Gastroesophageal sphincter (tissue), 4 donors: ENCODE measurements at regions not wholly inside any gene's neighbourhood (a gene's known extent, or its start where the extent isn't known, plus 50 kb on each side); places are given as distances from the start of the nearest gene placed in this dataset.

ENCODE experiments used
- ATAC-seq: fragments of 150-250 bp; one replicate; pipeline ENCODE4 v1.9.1; 2016; ENCODE audit warnings: mild to moderate bottlenecking, moderate library complexity
- H3K27ac ChIP-seq, 4 donors: fragments of 200-600 bp; sonication (generic) in 3 of 4; 1 replicate in 3 of 4; 2 replicates in 1 of 4; pipeline ENCODE4 v1.5.1; 2016 to 2019
- H3K27me3 ChIP-seq: fragments of 200-600 bp; sonication (generic); one replicate; pipeline ENCODE4 v1.5.1; 2019
- H3K36me3 ChIP-seq, 2 donors: fragments of 200-600 bp; sonication (generic); one replicate each; pipeline ENCODE4 v1.5.1; 2019; ENCODE audit warnings: control low read depth in 1 of 2
- H3K4me1 ChIP-seq, 3 donors: fragments of 200-600 bp; sonication (generic); 1 replicate in 2 of 3; 2 replicates in 1 of 3; pipeline ENCODE4 v1.5.1; 2016 to 2019; ENCODE audit warnings: control low read depth in 2 of 3
- H3K4me3 ChIP-seq, 2 donors: fragments of 200-600 bp; sonication (generic); one replicate each; pipeline ENCODE4 v1.5.1; 2019; ENCODE audit warnings: mild to moderate bottlenecking in 1 of 2, moderate library complexity in 1 of 2
- H3K9me3 ChIP-seq, 3 donors: fragments of 200-600 bp; sonication (generic); one replicate each; pipeline ENCODE4 v1.5.1; 2017 to 2019; ENCODE audit warnings: control low read depth in 2 of 3
- CTCF ChIP-seq, 4 experiments: fragments of 200-600 bp in 2 of 4; fragments of 450-650 bp in 2 of 4; sonication (generic) in 1 of 4; IDR thresholded peaks; one replicate each; pipeline ENCODE4 v1.5.1; 2017 to 2019; ENCODE audit warnings: antibody characterized with exemption in 4 of 4, mild to moderate bottlenecking in 2 of 4, moderate library complexity in 2 of 4
- EP300 ChIP-seq: sonication (generic); formaldehyde crosslinking; IDR thresholded peaks from one replicate; pipeline ENCODE4 v1.6.1; 2017; ENCODE audit warnings: antibody characterized with exemption, mild to moderate bottlenecking
- POLR2A ChIP-seq, 2 donors: fragments of 450-650 bp; IDR thresholded peaks; one replicate each; pipeline ENCODE4 v1.6.1; 2017; ENCODE audit warnings: antibody characterized with exemption in 2 of 2, mild to moderate bottlenecking in 2 of 2, moderate library complexity in 1 of 2
- POLR2AphosphoS5 ChIP-seq: sonication (generic); formaldehyde crosslinking; IDR thresholded peaks from one replicate; pipeline ENCODE4 v1.6.1; 2017; ENCODE audit warnings: antibody characterized with exemption
- WGBS, 2 donors: methylation state at CpG; one replicate each; pipeline ENCODE4 v1.1.5; 2018; ENCODE audit warnings: low coverage in 1 of 2; 5-methylcytosine and 5-hydroxymethylcytosine counted together

DNA sequence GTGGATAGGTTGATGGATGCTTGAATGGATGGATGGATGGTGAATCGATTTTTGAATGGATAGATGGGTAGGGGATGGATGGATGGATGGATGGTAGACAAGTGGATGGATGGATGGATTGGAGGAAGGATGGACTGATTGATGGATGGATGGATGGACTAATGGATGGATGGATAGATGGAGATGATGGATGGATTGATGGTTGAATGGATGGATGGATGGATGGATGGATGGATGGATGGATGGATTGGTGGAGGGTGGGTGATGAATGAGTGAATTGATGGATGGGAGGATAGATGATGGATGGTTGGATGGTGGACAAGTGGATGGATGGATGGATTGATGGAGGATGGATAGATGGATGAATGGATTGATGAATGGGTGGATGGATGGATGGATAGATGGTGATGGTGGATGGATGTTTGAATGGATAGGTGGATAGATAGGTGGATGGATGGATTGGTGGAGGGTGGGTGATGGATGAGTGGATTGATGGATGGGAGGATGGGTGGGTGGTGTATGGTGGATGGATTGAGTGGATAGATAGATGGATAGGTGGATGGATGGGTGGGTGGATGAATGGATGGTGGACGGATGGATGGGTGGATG is 1140.9 kb downstream of the BRD1 start:
- Histone ChIP-seq H3K36me3 (no peaks in the 10 kb centered on the region), H3K27ac (no peak overlapping the region), H3K9me3 (no peaks in the 10 kb centered on the region), H3K27me3 (peaks cover 14% of the 10 kb centered on the region), H3K4me1 (no peaks in the 10 kb centered on the region), H3K4me3 (no peak overlapping the region)
- WGBS, 2 donors = 79 to 100% methylated on average over 1 to 2 of the region's 2 CpGs
- no peak for ATAC-seq
- TF ChIP-seq POLR2AphosphoS5 = no peak

GRCh38 chr22:48685767-48686166 is 1141.9 kb downstream of the BRD1 start:
- TF ChIP-seq POLR2A (IDR thresholded peaks at IDR 0.05) (no peak), EP300 (no peak), POLR2AphosphoS5 (no peak), CTCF (IDR thresholded peaks at IDR 0.05) (no peak)
- Histone ChIP-seq H3K9me3 (no peaks in the 10 kb centered on the region), H3K27ac (no peak overlapping the region), H3K4me1 (no peaks in the 10 kb centered on the region), H3K4me3 (no peak overlapping the region), H3K27me3 (peaks cover 7% of the 10 kb centered on the region), H3K36me3 (no peaks in the 10 kb centered on the region)
- WGBS, 2 donors = 50 to 93% methylated on average over 2 to 5 of the region's 17 CpGs
- no peak for ATAC-seq

- TF ChIP-seq CTCF (IDR thresholded peaks at IDR 0.05) = no peak
- TF ChIP-seq EP300 = no peak
- no peak for TF ChIP-seq POLR2AphosphoS5
- no peak for TF ChIP-seq POLR2A (IDR thresholded peaks at IDR 0.05)
- peaks cover 7% of the 10 kb centered on the region for H3K27me3 ChIP-seq
- H3K27ac ChIP-seq = no peak overlapping the region
- H3K9me3 ChIP-seq = no peaks in the 10 kb centered on the region
- ATAC-seq = no peak
- 70 to 75% methylated on average over 6 to 9 of the region's 9 CpGs for WGBS, 2 donors
- H3K36me3 ChIP-seq = no peaks in the 10 kb centered on the region
- H3K4me3 ChIP-seq = no peak overlapping the region
- no peaks in the 10 kb centered on the region for H3K4me1 ChIP-seq
Observed at GRCh38 chr22:48683640-48684039, 1144.0 kb downstream of the BRD1 start.

- Histone ChIP-seq H3K4me3 (no peak overlapping the region), H3K4me1 (no peaks in the 10 kb centered on the region), H3K9me3 (no peaks in the 10 kb centered on the region), H3K36me3 (no peaks in the 10 kb centered on the region), H3K27me3 (peaks cover 7% of the 10 kb centered on the region), H3K27ac (no peak overlapping the region)
- no peak for TF ChIP-seq CTCF (IDR thresholded peaks at IDR 0.05)
- TF ChIP-seq EP300 = no peak
- TF ChIP-seq POLR2AphosphoS5 = no peak
- TF ChIP-seq POLR2A (IDR thresholded peaks at IDR 0.05) = no peak
- WGBS, 2 donors = 76 to 92% methylated on average over 5 to 11 of the region's 11 CpGs
- no peak for ATAC-seq
Observed at GRCh38 chr22:48682504-48682903, 1145.2 kb downstream of the BRD1 start.

- Histone ChIP-seq H3K27ac (no peak overlapping the region), H3K36me3 (no peaks in the 10 kb centered on the region), H3K27me3 (peaks cover 7% of the 10 kb centered on the region), H3K9me3 (no peaks in the 10 kb centered on the region), H3K4me3 (no peak overlapping the region), H3K4me1 (no peaks in the 10 kb centered on the region)
- WGBS, 2 donors = 20% methylated on average over 3 of the region's 11 CpGs; no CpG with 5 or more reads in 1 of the 2 donors
- no peak for TF ChIP-seq EP300
- TF ChIP-seq CTCF (IDR thresholded peaks at IDR 0.05) = no peak
- no peak for TF ChIP-seq POLR2AphosphoS5
- no peak for TF ChIP-seq POLR2A (IDR thresholded peaks at IDR 0.05)
- ATAC-seq = no peak
Observed at GRCh38 chr22:48680601-48681000, 1147.1 kb downstream of the BRD1 start.
